HCT116 (cell line): ENCODE measurements at regions not wholly inside any gene's neighbourhood (a gene's known extent, or its start where the extent isn't known, plus 50 kb on each side); places are given as distances from the start of the nearest gene placed in this dataset.

Experiments
- EZH2phosphoT487 ChIP-seq: fragments of 200-600 bp; IDR thresholded peaks from 2 replicates; pipeline ENCODE4 v1.6.1; 2018; ENCODE audit warnings: antibody characterized with exemption, borderline replicate concordance
- POLR2A ChIP-seq: IDR thresholded peaks from 2 replicates; pipeline ENCODE4 v1.7.0; 2011; ENCODE audit warnings: borderline replicate concordance; ENCODE audit not compliant: insufficient read depth, insufficient read length; ENCODE audit errors: extremely low read depth
- SIN3A ChIP-seq: IDR thresholded peaks from 2 replicates; pipeline ENCODE4 v1.6.1; 2012; ENCODE audit warnings: low read depth
- SP1 ChIP-seq: IDR thresholded peaks from 2 replicates; pipeline ENCODE4 v1.6.1; 2012; ENCODE audit warnings: low read depth
- ZFX ChIP-seq: fragments of 450-650 bp; IDR thresholded peaks from 2 replicates; pipeline ENCODE4 v1.6.1; 2017
- TF ChIP-seq, protein P1 (sequence below), 3 experiments: fragments of 200-600 bp in 1 of 3; sonication (generic) in 1 of 3; IDR thresholded peaks in 2 of 3; conservative IDR thresholded peaks in 1 of 3; 2 replicates each; pipeline ENCODE4 v1.5.1; 2012 to 2017; ENCODE audit warnings: low read depth in 2 of 3, low read length in 2 of 3, antibody characterized with exemption in 1 of 3, borderline replicate concordance in 1 of 3, control low read depth in 1 of 3, mild to moderate bottlenecking in 1 of 3, mixed read lengths in 1 of 3, mixed run types in 1 of 3, moderate library complexity in 1 of 3; ENCODE audit not compliant: insufficient read depth in 1 of 3
- TF ChIP-seq, protein P2 (sequence below): IDR thresholded peaks from 2 replicates; pipeline ENCODE4 v1.6.1; 2012; ENCODE audit warnings: low read depth

DNA sequence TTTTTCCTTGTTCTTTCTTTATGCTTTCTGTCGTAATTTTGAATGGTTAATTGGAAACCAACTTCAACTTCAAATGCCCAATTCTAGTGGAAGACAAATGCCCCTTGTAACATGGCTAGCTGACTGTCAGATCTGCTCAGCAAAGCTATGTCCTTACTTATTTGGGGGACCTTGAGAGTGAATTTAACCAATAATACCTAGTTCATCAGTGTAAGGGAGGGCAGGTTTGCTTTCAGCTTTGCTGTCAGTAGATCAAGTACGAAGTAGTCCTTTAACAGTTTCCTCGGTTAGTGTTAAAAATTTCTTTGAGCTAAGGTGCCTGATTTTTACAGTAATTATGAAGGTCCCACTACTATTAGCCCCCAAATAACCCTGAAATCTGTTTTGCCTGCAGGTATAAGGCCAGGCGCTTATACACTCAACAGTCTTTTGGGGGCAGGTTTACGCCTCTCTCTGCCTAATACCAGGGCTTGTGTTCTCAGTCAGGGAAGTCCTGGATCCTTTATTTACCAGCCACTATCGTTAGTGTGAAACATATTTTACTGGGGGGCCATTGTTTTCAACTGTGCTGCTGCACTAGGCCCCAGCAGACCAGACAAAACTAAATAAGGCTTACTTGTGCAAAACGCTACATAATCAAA is 165.1 kb upstream of the KCNJ3 start:
- TF ChIP-seq, protein P1, sequence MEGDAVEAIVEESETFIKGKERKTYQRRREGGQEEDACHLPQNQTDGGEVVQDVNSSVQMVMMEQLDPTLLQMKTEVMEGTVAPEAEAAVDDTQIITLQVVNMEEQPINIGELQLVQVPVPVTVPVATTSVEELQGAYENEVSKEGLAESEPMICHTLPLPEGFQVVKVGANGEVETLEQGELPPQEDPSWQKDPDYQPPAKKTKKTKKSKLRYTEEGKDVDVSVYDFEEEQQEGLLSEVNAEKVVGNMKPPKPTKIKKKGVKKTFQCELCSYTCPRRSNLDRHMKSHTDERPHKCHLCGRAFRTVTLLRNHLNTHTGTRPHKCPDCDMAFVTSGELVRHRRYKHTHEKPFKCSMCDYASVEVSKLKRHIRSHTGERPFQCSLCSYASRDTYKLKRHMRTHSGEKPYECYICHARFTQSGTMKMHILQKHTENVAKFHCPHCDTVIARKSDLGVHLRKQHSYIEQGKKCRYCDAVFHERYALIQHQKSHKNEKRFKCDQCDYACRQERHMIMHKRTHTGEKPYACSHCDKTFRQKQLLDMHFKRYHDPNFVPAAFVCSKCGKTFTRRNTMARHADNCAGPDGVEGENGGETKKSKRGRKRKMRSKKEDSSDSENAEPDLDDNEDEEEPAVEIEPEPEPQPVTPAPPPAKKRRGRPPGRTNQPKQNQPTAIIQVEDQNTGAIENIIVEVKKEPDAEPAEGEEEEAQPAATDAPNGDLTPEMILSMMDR (IDR thresholded peaks at IDR 0.05 in 2 of 3, conservative IDR thresholded peaks at IDR 0.05 in 1 of 3; ENCODE audit: borderline replicate concordance in 1 of 3, insufficient read depth in 1 of 3, low read depth in 2 of 3, low read length in 2 of 3), result no peak
- TF ChIP-seq, protein P2, sequence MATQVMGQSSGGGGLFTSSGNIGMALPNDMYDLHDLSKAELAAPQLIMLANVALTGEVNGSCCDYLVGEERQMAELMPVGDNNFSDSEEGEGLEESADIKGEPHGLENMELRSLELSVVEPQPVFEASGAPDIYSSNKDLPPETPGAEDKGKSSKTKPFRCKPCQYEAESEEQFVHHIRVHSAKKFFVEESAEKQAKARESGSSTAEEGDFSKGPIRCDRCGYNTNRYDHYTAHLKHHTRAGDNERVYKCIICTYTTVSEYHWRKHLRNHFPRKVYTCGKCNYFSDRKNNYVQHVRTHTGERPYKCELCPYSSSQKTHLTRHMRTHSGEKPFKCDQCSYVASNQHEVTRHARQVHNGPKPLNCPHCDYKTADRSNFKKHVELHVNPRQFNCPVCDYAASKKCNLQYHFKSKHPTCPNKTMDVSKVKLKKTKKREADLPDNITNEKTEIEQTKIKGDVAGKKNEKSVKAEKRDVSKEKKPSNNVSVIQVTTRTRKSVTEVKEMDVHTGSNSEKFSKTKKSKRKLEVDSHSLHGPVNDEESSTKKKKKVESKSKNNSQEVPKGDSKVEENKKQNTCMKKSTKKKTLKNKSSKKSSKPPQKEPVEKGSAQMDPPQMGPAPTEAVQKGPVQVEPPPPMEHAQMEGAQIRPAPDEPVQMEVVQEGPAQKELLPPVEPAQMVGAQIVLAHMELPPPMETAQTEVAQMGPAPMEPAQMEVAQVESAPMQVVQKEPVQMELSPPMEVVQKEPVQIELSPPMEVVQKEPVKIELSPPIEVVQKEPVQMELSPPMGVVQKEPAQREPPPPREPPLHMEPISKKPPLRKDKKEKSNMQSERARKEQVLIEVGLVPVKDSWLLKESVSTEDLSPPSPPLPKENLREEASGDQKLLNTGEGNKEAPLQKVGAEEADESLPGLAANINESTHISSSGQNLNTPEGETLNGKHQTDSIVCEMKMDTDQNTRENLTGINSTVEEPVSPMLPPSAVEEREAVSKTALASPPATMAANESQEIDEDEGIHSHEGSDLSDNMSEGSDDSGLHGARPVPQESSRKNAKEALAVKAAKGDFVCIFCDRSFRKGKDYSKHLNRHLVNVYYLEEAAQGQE, result no peak
- TF ChIP-seq SIN3A (no peak), ZFX (no peak), POLR2A (no peak), SP1 (no peak), EZH2phosphoT487 (no peak)
